Sigmoid colon (tissue), 6 donors: ENCODE measurements at regions not wholly inside any gene's neighbourhood (a gene's known extent, or its start where the extent isn't known, plus 50 kb on each side); places are given as distances from the start of the nearest gene placed in this dataset.

Experiments used
- DNase-seq: peaks from one replicate; pipeline ENCODE4 v3.0.0-alpha.2; 2019
- H3K27ac ChIP-seq, 4 donors: fragments of 200-600 bp; sonication (generic); one replicate each; pipeline ENCODE4 v1.5.1; 2016 to 2019; ENCODE audit warnings: mild to moderate bottlenecking in 1 of 4
- H3K27me3 ChIP-seq, 3 donors: fragments of 200-600 bp; sonication (generic); one replicate each; pipeline ENCODE4 v1.5.1; 2019; ENCODE audit warnings: mild to moderate bottlenecking in 1 of 3
- H3K36me3 ChIP-seq, 4 donors: fragments of 200-600 bp; sonication (generic); one replicate each; pipeline ENCODE4 v1.5.1; 2016 to 2019
- H3K4me1 ChIP-seq, 4 donors: fragments of 200-600 bp; sonication (generic); one replicate each; pipeline ENCODE4 v1.5.1; 2017 to 2019
- H3K4me3 ChIP-seq, 4 donors: fragments of 200-600 bp; sonication (generic); one replicate each; pipeline ENCODE4 v1.5.1; 2017 to 2019; ENCODE audit warnings: mild to moderate bottlenecking in 2 of 4, moderate library complexity in 1 of 4
- H3K9me3 ChIP-seq, 4 donors: fragments of 200-600 bp in 3 of 4; sonication (generic) in 3 of 4; one replicate each; pipeline versions ENCODE4 v1.5.1 to v1.6.1; 2013 to 2019
- CTCF ChIP-seq, 4 experiments: fragments of 450-650 bp in 3 of 4; fragments of 200-600 bp in 1 of 4; IDR thresholded peaks; one replicate each; pipeline ENCODE4 v1.5.1; 2016 to 2019; ENCODE audit warnings: antibody characterized with exemption in 4 of 4, mild to moderate bottlenecking in 3 of 4, moderate library complexity in 2 of 4
- EP300 ChIP-seq, 4 donors: sonication (generic); formaldehyde crosslinking; IDR thresholded peaks; one replicate each; pipeline ENCODE4 v1.6.1; 2017; ENCODE audit warnings: antibody characterized with exemption in 4 of 4
- POLR2A ChIP-seq, 2 donors: fragments of 450-650 bp; IDR thresholded peaks; one replicate each; pipeline ENCODE4 v1.6.1; 2016; ENCODE audit warnings: antibody characterized with exemption in 2 of 2, mild to moderate bottlenecking in 2 of 2, moderate library complexity in 2 of 2
- POLR2AphosphoS5 ChIP-seq, 4 donors: sonication (generic); formaldehyde crosslinking; IDR thresholded peaks; one replicate each; pipeline ENCODE4 v1.6.1; 2017; ENCODE audit warnings: antibody characterized with exemption in 4 of 4
- WGBS, 2 donors: extraction: QIAGEN DNeasy Blood & Tissue Kit; methylation state at CpG; one replicate each; pipeline ENCODE4 v1.1.7; 2013; 5-methylcytosine and 5-hydroxymethylcytosine counted together
- intact Hi-C: fragments of 100-400 bp; cut with DNase I; formaldehyde crosslinking; loops from one replicate; pipeline ENCODE4 v1.15.1; 2023
- donor health status: healthy with polysubstance abuse.
- donor health status: healthy.

GRCh38 chr3:16765661-16766060 lies 119.1 kb upstream of the PLCL2 start:
- no peak for DNase-seq
- intact Hi-C loops = no loop called here
- no peak overlapping the region for H3K4me3 ChIP-seq
- H3K27me3 ChIP-seq = no peaks in the 10 kb centered on the region
- 95 to 97% methylated on average over 1 of the region's 1 CpG for WGBS, 2 donors
- H3K36me3 ChIP-seq = no peaks in the 10 kb centered on the region
- H3K27ac ChIP-seq = no peak overlapping the region
- H3K4me1 ChIP-seq = peaks cover 0 to 21% (median 6%) of the 10 kb centered on the region in 4 donors
- no peaks in the 10 kb centered on the region for H3K9me3 ChIP-seq
- TF ChIP-seq CTCF (IDR thresholded peaks at IDR 0.05) = no peak
- TF ChIP-seq POLR2A (IDR thresholded peaks at IDR 0.05) = no peak
- no peak for TF ChIP-seq EP300 (IDR thresholded peaks at IDR 0.05)
- no peak for TF ChIP-seq POLR2AphosphoS5 (IDR thresholded peaks at IDR 0.05)

GRCh38 chr3:16767006-16767405 lies 117.7 kb upstream of the PLCL2 start:
- Histone ChIP-seq H3K4me3 (no peak overlapping the region), H3K4me1 (peaks cover 0 to 21% (median 6%) of the 10 kb centered on the region in 4 donors), H3K36me3 (no peaks in the 10 kb centered on the region), H3K27me3 (no peaks in the 10 kb centered on the region), H3K9me3 (no peaks in the 10 kb centered on the region), H3K27ac (no peak overlapping the region)
- DNase-seq = no peak
- TF ChIP-seq CTCF (IDR thresholded peaks at IDR 0.05) (no peak), POLR2AphosphoS5 (IDR thresholded peaks at IDR 0.05) (no peak), POLR2A (IDR thresholded peaks at IDR 0.05) (no peak), EP300 (IDR thresholded peaks at IDR 0.05) (no peak)
- intact Hi-C loops = no loop called here
- WGBS, 2 donors = 64 to 80% methylated on average over 3 of the region's 3 CpGs

GRCh38 chr3:16768014-16768413 lies 116.7 kb upstream of the PLCL2 start:
- no peak overlapping the region for H3K4me3 ChIP-seq
- TF ChIP-seq POLR2A (IDR thresholded peaks at IDR 0.05) = no peak
- TF ChIP-seq POLR2AphosphoS5 (IDR thresholded peaks at IDR 0.05) = no peak
- TF ChIP-seq CTCF (IDR thresholded peaks at IDR 0.05) = no peak
- TF ChIP-seq EP300 (IDR thresholded peaks at IDR 0.05) = no peak
- H3K4me1 ChIP-seq = peaks cover 0 to 21% (median 6%) of the 10 kb centered on the region in 4 donors
- no peaks in the 10 kb centered on the region for H3K27me3 ChIP-seq
- 55 to 75% methylated on average over 1 of the region's 1 CpG for WGBS, 2 donors
- no peak overlapping the region for H3K27ac ChIP-seq
- intact Hi-C loops = no loop called here
- no peaks in the 10 kb centered on the region for H3K9me3 ChIP-seq
- no peaks in the 10 kb centered on the region for H3K36me3 ChIP-seq
- no peak for DNase-seq

GRCh38 chr3:16768956-16769355 lies 115.8 kb upstream of the PLCL2 start:
- TF ChIP-seq POLR2A (IDR thresholded peaks at IDR 0.05) = no peak
- no peak for TF ChIP-seq CTCF (IDR thresholded peaks at IDR 0.05)
- TF ChIP-seq EP300 (IDR thresholded peaks at IDR 0.05) = no peak
- no peak for TF ChIP-seq POLR2AphosphoS5 (IDR thresholded peaks at IDR 0.05)
- H3K36me3 ChIP-seq = no peaks in the 10 kb centered on the region
- H3K27me3 ChIP-seq = no peaks in the 10 kb centered on the region
- no peak overlapping the region for H3K27ac ChIP-seq
- DNase-seq = no peak
- H3K4me1 ChIP-seq = peaks cover 0 to 21% (median 6%) of the 10 kb centered on the region in 4 donors
- H3K4me3 ChIP-seq = no peak overlapping the region
- 76 to 85% methylated on average over 1 of the region's 1 CpG for WGBS, 2 donors
- intact Hi-C loops = no loop called here
- no peaks in the 10 kb centered on the region for H3K9me3 ChIP-seq

GRCh38 chr3:16769525-16769924 lies 115.2 kb upstream of the PLCL2 start:
- Histone ChIP-seq H3K27ac (no peak overlapping the region), H3K36me3 (no peaks in the 10 kb centered on the region), H3K9me3 (no peaks in the 10 kb centered on the region), H3K4me3 (no peak overlapping the region), H3K27me3 (no peaks in the 10 kb centered on the region), H3K4me1 (peaks cover 0 to 21% (median 6%) of the 10 kb centered on the region in 4 donors)
- WGBS, 2 donors = 89 to 94% methylated on average over 4 of the region's 4 CpGs
- DNase-seq = no peak
- intact Hi-C loops = no loop called here
- TF ChIP-seq POLR2AphosphoS5 (IDR thresholded peaks at IDR 0.05) (no peak), POLR2A (IDR thresholded peaks at IDR 0.05) (no peak), EP300 (IDR thresholded peaks at IDR 0.05) (no peak), CTCF (IDR thresholded peaks at IDR 0.05) (no peak)
